ENCODE measurements at regions not wholly inside any gene's neighbourhood (a gene's known extent, or its start where the extent isn't known, plus 50 kb on each side); places are given as distances from the start of the nearest gene placed in this dataset.
"Not testable (repeated sequence)": the region's sequence is repeated elsewhere in the genome, so short reads cannot be mapped to it uniquely, and the experiment has no call there.

DNA sequence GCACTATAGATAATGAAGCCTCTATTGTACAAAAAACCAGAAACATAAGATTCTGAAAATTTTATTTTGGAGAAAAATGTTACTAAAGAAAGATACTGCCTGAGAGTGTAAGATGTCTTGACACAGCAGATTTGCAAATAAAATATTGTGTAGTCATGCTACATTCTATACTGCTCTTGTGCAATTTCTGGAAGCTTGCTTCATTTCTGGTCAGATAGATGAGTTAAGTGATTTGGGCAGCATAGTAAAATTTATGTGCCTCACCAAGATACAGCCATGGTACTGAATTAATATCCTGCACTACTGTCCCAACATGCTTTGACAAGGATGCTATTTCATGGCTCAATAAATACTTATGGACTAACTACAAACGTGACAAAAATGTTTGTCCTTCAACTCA, 55.1 kb upstream of the STARD13 start:
- DNase-seq (ENCODE audit: low read depth, low spot score), result no peak

DNA sequence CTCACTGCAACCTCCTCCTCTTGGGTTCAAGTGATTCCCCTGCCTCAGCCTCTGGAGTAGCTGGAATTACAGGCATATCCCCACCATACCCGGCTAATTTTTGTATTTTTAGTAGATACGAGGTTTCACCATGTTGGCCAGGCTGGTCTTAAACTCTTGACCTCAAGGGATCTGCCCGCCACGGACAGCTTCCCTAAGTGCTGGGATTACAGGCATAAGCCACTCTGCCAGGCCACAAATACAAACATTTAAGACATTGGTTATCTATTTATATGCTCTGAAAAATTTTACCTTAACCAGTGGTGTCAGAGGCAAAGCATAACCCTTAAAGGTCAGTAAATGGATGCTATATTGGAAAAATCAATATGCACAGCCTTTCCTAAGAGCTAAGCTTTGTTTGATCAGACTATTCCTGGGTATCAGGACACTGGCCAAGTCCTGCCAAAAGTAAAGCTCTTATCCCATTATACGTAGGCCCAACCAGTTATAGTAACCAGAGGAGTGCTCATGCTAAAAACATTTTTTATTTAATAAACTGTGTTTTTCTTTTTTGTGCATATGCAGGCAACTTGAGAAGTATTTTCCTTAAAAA, 56.4 kb upstream of the STARD13 start:
- DNase-seq (ENCODE audit: low read depth, low spot score), result no peak

DNA sequence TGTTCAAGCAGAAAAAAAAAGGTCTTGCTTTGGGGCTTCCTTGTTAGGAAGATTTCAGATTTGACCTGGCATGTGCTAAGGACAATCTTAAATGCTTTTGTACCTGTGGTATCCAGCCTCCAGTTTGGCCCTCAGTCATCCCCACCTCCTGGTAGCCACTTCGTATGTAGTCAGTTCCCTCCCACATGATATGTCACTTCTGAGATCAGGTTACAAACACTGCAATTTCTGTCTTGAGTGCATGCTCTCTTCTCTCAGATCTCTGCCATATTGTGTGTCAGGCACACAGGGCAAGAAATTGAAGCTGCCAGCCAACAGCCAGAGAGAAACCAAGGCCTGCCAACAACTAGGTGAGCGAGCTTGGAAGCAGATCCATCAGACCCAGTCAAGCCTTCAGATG, 60.3 kb upstream of the STARD13 start:
- no peak for DNase-seq (ENCODE audit: low read depth, low spot score)

DNA sequence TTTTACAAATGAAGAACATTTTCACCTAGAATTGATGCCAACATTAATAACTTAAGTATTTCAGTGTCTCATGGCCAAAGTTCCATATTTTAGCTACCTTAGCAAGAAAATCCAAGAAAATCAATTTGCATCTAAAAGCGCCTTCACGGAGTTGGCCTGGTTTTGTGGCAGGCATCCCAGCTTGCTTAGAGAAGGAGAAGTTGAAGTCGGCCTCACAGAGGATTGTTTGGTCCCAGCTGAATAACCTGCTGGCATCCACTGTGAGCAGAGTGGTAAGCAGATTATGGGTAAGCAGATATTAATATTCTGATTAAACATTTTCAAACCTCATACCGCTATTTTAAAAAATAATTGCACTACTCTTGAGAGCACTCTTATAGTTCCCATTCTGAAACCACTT, 62.3 kb upstream of the STARD13 start:
- DNase-seq (ENCODE audit: low read depth, low spot score), result no peak

DNA sequence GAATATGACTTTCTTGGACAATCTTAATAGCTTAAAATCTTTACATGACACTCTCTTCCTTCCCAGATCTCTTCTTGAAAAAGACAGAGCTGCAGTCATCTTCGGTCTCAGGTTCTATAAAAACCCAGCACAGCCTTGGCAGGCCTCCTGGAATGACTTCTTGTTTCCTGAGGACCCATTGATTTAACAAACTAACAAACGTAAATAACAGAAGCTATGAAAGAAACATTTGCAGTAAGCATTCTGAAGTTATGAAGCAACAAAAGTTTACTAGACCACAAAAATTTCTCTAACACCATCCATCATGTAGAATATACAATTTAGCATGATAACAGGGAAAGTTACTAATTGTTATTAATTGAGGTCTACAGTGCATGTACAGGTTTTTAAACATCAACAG, 62.8 kb upstream of the STARD13 start:
- DNase-seq (ENCODE audit: low read depth, low spot score), result no peak

DNA sequence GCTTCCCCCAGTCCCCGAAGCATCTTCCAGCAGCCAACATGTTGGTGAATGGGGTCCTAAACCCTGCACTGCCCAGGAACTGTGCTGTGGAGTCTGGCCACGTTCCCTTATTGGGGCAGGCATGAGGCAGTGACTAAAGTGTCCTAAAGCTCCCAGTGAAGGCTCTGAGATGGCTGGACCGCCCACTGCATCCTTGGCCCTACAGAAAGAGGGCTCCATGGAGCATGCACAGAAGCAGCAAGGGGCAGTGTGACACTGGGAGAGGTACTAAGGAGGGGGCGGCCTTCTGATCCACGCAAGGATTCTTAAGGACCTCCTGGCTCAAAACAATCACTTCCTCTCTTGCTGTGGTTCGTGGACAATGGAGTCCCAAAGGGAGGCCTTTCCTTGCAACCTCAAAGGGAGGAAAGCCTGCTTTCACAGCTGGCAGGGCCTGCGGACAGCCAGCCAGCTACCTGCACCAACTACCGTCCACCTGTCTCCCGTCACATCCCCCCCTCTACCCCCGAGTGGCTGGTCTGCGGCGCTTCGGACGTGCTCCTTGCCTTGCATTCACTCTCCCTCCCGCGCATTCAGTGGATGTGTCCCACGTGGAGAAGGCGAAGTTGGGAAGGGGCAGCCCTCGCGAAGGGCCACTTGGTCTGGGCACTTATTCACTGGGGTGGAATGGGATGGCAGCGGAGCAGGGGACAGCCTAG, 63.9 kb upstream of the STARD13 start:
- no peak for DNase-seq (ENCODE audit: low read depth, low spot score)

DNA sequence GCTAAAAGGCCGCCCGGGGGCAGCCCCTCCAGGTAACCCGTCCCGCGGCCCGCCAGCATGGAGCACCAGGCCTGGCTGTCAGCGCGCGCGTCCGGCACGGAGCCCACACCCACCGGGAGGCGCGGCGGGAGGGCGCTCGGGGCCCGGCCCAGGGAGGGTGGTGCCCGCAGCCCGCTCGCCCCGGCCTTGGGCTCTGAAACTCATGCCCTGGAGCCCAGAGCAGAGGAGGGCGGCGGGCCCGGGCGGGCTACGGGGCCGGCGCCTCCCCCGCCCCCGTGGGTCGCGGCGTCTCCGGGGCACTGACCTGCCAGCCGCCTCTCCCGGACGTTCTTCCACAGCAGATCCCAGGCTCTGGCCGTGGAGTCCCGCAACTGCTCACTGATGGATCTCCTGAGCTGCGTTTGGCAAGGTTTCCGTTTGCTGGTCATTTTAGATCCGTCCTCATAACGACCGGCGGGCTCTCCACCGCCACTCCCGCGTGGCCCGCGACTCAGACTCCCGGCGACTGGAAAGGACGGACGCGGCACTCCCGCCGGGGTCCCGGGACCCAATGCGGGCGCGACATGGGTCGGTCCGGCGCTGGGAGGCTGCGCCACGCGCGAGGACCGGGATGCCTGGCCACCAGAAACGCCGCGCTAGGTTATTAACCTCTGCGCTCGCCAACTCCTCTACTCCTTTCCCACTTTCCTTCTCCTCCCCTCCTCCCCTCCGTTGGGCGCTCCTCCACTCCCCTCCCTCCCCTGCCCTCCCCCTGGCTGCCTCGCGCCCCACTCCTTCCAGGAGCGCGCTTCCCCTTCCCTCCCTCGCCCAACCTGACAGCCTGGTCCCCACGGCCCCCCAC, 64.7 kb upstream of the STARD13 start:
- DNase-seq (ENCODE audit: low read depth, low spot score), result no peak

DNA sequence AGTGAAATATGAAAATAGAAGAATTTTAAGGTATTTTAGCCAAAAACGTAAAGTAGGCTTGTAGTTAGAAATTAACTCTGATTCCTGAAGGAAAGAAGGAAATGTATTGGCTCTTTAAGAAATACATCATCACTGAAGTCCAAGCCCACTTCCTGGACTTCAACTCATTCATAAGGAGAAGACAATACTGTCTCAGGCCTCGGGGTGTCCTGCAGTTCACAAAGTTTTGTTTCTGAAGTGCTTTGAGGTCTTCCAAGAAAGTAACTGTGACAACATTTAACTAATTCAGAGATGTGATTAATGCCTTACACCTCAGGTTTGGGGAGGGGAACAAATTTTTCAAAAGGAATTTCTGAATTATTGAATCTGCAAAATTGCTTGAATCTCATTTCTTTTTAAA, 65.8 kb upstream of the STARD13 start:
- no peak for DNase-seq (ENCODE audit: low read depth, low spot score)

DNA sequence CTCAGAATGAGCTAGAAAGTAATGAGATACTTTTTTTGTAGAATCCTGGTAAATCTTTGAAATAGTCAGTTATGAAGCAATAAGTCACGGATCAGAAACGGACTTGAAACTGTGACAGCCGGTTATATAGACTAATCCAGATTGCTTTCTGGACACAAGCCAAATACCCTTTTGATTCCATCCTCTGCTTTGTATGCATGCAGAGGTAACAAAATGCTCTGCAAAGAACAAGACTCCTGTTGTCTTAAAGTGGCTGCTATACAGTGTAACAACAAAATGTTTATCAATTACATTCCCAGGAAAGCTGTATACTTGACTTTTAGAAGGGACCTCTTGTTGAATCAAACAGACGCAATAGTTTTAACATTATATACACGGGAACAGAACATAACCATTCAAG, 66.5 kb upstream of the STARD13 start:
- DNase-seq (ENCODE audit: low read depth, low spot score), result no peak

DNA sequence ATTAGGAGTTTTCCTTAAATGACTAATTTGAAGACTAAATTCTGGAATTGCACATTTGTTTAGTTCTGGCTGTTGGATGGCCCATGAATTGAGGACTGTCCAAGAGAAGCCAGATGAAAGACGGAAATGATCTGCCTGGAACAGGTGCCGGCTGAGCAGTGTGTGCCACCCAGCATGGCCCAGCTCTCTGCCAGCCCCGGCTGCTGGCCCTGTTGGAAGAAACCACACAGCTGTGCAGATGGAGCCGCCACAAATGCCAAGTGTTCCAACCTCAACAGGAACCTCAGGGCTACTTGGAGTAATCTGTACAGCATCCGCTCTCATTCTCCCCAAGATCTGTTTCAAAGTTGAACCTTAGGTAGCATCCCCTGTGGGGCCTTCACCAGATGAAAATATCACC, 67.0 kb upstream of the STARD13 start:
- DNase-seq (ENCODE audit: low read depth, low spot score), result no peak

DNA sequence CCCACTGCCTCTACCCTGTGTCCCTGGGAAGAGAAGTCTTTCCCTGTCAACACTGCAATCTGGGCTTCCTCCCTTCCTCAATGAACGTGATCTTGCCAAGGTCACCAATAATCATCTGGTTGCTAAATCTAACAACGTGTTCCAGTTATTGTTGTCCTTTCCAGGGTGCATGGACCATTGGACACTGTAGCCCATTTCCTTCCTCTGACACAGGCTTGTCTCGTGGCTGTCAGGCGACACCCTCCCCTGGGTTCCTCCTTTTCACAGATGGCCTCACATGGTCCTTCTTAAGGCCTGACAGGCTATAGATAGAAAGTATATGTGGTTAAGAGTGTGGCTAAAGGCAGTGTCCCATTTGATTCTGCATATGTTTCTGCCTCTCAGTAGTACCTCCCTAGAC, 67.7 kb upstream of the STARD13 start:
- DNase-seq (ENCODE audit: low read depth, low spot score), result no peak

DNA sequence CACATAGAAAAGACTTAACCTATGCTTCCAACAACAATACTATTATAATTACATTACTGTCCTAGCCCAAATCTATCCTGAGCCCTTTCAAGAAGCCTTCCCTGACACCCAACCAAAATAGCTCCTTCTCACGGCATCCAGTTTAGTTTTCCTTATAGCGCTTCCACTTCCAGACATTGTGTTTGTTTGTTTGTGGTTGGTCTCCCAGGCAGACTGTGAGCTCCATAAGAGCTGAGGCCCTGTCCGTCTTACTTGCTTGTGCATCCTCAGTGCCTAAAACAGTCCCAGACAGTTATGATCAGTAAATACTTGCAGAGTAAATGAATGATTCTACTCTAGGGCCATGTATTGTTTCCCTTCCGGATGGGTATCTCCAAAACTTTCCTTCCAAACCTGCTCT, 68.1 kb upstream of the STARD13 start:
- no peak for DNase-seq (ENCODE audit: low read depth, low spot score)

DNA sequence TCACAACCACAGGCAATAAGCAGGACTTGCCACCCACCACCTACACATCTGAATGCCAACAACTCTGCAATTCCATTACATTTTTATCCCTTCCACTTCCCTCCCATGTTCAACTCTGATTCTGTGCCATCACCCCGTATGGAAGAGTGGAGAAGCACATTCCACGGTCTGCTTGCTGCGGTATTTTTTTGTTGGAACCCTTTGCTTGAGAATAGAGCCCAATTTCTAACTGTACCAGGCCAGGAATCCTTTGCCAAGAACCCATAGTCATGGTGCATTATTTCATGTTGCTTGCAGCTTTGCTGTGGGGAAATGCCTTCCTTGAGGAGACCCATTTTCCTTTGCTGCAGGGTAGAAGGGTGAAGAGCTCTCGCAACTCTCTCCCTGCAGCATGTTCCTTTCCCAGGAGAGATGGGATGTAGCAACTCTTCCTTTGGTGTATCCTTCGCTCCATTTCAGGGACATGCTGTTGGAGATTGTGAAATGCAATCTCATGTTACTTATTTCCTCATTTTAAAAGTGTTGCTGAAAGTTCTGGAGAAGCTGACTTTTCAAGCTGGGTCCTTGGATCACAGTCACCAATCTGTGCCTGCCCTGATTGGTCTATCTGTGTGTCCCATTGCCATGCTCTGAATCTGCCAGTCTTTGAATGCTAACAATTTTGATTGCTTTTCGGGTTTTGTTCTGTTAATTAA, 69.8 kb upstream of the STARD13 start:
- no peak for DNase-seq (ENCODE audit: low read depth, low spot score)

DNA sequence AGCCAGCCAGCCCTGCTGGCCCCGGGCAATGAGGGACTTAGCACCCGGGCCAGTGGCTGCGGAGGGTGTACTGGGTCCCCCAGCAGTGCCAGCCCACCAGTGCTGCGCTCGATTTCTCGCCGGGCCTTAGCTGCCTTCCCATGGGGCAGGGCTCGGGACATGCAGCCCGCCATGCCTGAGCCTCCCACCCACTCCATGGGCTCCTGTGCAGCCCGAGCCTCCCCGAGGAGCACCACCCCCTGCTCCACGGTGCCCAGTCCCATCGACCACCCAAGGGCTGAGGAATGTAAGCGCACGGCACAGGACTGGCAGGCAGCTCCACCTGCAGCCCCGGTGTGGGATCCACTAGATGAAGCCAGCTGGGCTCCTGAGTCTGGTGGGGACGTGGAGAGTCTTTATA, 72.5 kb upstream of the STARD13 start:
- DNase-seq (ENCODE audit: low read depth, low spot score), result not testable (repeated sequence)

DNA sequence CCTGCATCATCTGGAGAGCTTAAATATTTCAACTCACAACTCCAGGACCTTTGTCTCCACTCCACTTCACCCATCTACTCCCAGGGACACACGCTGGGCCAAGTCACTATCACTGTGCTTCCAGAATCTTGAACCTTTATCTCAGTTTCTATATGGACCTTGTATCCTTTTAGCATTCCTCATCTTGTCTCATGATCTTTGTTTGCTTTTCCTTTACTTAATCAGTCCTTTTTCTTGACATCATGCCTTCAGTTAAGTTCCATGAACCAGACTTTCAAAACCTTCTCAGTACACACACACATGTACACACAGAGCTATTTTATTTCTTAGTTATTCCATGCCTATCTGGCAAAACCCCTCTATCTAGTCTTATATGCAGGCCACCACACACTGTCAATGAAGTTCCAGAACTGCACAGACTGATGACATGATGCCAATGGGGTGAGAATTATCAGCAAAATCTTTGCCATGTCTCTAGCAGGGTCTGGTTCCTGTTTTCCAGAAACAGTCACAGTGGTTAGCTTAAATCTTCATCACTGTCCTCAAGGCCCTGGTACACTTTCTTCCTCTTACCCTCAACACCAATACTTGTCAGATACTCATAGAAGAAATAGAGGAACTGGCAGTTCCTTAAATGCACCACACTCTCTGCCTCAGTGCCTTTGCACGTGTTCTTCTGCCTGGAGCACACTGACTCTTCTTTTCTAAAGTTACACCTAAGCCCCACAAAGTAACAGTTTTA, 77.6 kb upstream of the STARD13 start:
- no peak for DNase-seq (ENCODE audit: low read depth, low spot score)

DNA sequence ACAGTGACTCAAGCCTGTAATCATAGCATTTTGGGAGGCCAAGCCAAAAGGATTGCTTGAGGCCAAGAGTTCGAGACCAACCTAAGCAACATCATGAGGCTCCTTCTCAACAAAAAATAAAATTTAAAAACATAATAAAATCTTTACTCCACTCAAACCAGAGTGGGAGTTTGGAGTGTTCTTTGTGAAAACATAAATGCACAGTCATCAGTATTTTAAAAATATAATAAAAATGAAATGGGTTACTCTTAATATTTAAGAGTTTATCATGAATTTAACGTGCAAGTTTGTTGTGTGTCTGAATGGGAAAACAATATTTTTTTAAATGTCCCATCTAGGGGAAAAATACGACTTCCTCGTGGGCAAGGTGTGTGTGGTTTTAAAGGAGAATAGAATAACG, 78.6 kb upstream of the STARD13 start:
- DNase-seq (ENCODE audit: low read depth, low spot score), result no peak

DNA sequence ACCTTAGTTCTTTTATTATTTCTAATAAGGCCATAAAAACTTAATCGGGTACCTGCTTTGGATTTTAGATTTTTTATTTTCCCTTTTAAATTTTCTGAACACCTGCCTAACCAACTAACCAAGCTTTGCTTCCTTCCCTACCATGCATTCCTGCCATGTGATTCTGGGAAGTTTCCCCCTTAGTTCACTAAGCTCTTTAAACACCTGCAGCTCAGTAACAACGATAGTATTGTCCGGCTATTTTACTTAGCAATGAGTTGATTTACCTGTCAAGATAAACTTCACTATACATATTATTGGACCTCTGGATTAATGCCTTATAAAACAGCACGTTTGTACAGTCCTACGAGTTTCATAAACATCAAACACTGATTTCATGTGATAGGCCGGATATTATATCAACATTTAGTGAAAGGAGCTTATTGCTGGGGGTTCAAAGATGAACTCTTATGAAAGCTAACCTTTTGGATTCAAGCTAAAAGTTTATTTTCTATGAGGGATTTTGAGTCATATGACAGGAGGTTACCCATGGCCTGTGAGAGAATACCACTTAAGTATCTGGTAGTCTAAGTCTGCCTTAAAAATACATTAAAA, 81.0 kb upstream of the STARD13 start:
- DNase-seq (ENCODE audit: low read depth, low spot score), result no peak

DNA sequence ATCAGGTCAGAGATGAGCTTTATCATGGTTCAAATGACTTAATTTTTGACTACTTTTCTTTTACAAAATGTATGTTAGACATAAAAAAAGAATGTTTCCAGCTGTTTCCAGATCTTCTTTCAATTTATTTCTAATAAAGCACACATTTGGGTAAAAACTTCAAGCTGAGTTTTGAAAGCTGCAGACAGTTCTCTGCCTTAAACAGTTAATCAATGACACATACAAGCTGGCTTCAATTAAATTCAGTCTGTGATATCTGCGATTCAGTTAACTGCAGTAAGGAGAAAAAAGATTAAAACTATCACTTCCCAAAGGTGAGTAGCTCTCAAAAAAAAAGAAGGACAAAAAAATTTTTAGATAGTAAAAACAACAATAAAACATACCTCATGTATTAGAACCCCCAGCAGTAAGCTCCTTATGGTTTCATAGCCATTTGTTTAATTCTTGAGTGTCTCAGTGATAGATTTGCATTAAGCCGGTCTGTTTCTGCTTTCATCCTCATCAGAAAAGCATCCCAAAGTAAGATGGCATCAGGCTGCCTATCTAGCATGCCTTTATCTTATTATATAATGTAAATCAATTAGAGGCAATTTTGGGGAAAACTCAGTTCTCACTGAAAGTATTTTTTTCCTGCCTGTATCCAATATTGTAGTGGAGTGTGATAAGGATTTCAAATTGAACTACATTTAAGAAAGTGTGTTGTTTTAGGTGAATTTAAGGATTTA, 81.8 kb upstream of the STARD13 start:
- DNase-seq (ENCODE audit: low read depth, low spot score), result no peak

DNA sequence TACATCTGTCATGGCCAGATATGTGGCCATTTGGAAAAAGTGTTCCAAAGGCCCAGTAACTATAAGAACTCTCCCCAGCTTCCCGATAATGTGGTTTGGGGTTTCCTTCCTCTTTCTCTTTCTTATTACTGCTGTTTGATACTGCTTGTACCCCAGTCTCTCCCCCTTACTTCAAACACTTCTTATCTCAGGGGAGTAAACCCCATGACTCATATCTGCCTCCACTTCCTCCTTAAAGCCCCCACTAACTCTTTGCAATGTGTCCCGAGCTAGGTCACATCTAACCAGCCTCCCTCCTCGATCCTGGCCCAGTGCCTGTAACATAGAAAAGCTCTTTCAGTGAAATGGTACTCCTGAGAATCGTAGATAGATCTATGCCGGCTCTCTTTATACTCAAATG, 82.4 kb upstream of the STARD13 start:
- no peak for DNase-seq (ENCODE audit: low read depth, low spot score)

DNA sequence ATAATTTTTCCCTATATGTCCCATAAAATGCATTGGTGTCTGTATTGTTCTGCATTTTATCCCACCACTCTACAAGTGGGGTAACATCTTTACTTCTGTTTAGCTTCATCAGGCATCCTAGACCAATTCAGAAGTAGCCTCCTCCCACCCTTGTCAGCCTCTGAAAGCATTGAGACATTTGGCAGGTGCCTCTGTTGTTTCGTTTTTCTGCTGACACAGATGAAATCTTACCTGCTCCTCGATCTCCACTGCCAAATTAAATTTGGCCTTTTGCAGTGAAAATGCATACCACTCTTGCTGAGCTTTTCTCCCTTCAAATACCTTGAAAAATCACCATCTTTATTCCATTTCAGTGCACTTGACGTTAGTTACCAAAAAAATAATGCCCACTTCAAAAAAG, 83.5 kb upstream of the STARD13 start:
- no peak for DNase-seq (ENCODE audit: low read depth, low spot score)
